NCI-H748 (cell line): ENCODE measurements at regions not wholly inside any gene's neighbourhood (a gene's known extent, or its start where the extent isn't known, plus 50 kb on each side); places are given as distances from the start of the nearest gene placed in this dataset.

ENCODE experiments used
- DNase-seq: peaks from one replicate; lab custom pipeline; 2025; ENCODE audit not compliant: unreplicated experiment; lab: John Stamatoyannopoulos, UW

GRCh38 chr10:101297901-101298486 is 56.0 kb upstream of the BTRC start:
- DNase-seq: peak; percentile 36

GRCh38 chr10:101299211-101299610 is 54.8 kb upstream of the BTRC start:
- no peak for DNase-seq

GRCh38 chr10:101301111-101301731 is 52.7 kb upstream of the BTRC start:
- peak; percentile 63 for DNase-seq

- DNase-seq: no peak
Observed at GRCh38 chr10:101303087-101303703, 50.8 kb upstream of the BTRC start.
